ENCODE measurements at regions not wholly inside any gene's neighbourhood (a gene's known extent, or its start where the extent isn't known, plus 50 kb on each side); places are given as distances from the start of the nearest gene placed in this dataset.

DNA sequence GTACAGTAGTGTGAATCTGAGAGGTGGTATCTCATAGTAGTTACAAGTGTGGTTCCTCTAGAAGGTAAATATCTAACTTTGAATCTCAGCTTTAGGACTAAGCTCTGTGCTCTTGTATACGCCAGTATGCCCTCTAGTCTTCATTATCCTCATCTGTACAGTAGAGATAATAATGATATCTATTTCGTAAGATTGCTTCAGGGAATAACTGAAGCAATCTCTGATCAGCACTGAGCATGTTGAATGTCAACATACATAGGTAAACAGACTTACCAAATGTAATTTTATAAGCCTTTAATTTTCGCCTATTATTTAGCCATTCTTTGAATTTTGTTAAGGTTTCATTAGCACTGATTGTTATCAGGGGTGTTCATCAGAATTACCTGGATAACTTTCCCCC is 175.2 kb upstream of the ANKRD50 start:
- Histone ChIP-seq H4K20me1 (ENCODE audit: insufficient read depth, low read length) (no peaks in the 10 kb centered on the region), H3K4me1 (ENCODE audit: low read length) (no peaks in the 10 kb centered on the region), H3K27ac (ENCODE audit: low read length) (no peak overlapping the region), H2AFZ (ENCODE audit: low read depth, low read length) (no peak overlapping the region), H3K79me2 (ENCODE audit: low read length) (no peaks in the 10 kb centered on the region), H3K4me3 (ENCODE audit: low read length) (no peak overlapping the region), H3K36me3 (replicated peaks; ENCODE audit: low read depth, low read length) (no peaks in the 10 kb centered on the region), H3K9me3 (ENCODE audit: insufficient read depth, low read length) (no peaks in the 10 kb centered on the region), H3K9ac (ENCODE audit: low read length) (no peak overlapping the region), H3K27me3 (ENCODE audit: low read depth, low read length) (no peaks in the 10 kb centered on the region), H3K4me2 (ENCODE audit: low read length) (no peak overlapping the region)
- no peak for TF ChIP-seq EZH2phosphoT487 (IDR thresholded peaks at IDR 0.05; ENCODE audit: low read depth)
- TF ChIP-seq, protein P1, sequence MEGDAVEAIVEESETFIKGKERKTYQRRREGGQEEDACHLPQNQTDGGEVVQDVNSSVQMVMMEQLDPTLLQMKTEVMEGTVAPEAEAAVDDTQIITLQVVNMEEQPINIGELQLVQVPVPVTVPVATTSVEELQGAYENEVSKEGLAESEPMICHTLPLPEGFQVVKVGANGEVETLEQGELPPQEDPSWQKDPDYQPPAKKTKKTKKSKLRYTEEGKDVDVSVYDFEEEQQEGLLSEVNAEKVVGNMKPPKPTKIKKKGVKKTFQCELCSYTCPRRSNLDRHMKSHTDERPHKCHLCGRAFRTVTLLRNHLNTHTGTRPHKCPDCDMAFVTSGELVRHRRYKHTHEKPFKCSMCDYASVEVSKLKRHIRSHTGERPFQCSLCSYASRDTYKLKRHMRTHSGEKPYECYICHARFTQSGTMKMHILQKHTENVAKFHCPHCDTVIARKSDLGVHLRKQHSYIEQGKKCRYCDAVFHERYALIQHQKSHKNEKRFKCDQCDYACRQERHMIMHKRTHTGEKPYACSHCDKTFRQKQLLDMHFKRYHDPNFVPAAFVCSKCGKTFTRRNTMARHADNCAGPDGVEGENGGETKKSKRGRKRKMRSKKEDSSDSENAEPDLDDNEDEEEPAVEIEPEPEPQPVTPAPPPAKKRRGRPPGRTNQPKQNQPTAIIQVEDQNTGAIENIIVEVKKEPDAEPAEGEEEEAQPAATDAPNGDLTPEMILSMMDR (IDR thresholded peaks at IDR 0.05; ENCODE audit: low read depth, low read length) = no peak

DNA sequence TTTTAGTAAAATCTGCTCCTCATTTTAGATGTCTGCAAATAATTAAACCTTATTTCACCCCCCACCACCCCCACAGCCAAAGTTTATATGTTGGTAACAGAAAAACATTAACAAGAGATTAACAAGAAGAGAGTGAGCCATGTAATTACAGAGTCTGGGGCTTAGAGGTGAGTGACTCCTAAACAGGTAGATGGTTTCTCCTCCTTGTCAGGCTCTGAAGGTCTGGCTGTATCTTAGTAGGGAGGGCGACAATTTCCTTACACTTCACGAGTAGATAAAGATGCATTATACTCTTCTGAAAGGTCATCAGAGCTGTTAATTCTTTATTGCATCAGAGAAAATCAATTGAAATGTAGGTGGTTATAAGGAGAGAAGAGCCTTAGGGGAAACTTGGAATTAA is 171.8 kb upstream of the ANKRD50 start:
- Histone ChIP-seq H3K79me2 (ENCODE audit: low read length) (no peaks in the 10 kb centered on the region), H3K9ac (ENCODE audit: low read length) (no peak overlapping the region), H3K4me1 (ENCODE audit: low read length) (no peaks in the 10 kb centered on the region), H3K36me3 (replicated peaks; ENCODE audit: low read depth, low read length) (no peaks in the 10 kb centered on the region), H3K27ac (ENCODE audit: low read length) (no peak overlapping the region), H3K9me3 (ENCODE audit: insufficient read depth, low read length) (peaks cover 1% of the 10 kb centered on the region; the same call in 1 of the 2 replicates), H4K20me1 (ENCODE audit: insufficient read depth, low read length) (no peaks in the 10 kb centered on the region), H3K4me2 (ENCODE audit: low read length) (no peak overlapping the region), H3K4me3 (ENCODE audit: low read length) (no peak overlapping the region), H3K27me3 (ENCODE audit: low read depth, low read length) (no peaks in the 10 kb centered on the region), H2AFZ (ENCODE audit: low read depth, low read length) (no peak overlapping the region)
- TF ChIP-seq EZH2phosphoT487 (IDR thresholded peaks at IDR 0.05; ENCODE audit: low read depth) = no peak
- TF ChIP-seq, protein P1 (IDR thresholded peaks at IDR 0.05; ENCODE audit: low read depth, low read length) = no peak

DNA sequence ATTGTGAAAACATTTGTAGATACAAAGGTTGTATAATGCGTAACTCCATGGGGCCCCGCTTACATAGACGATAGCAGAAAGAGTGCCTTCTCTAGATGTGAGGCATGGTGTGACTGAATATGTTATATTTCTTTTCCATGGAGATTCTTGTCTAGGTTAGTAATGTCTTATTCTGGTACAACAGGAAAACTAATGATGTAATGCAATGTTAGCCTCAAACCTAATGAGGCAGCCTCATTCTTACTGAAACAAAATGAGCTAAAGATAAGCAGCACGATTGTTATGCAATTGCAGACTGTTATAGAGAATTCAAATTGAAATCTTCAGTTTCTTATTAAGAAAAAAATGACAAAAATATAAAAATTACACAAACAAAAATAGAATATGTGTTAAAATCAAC is 171.1 kb upstream of the ANKRD50 start:
- H2AFZ ChIP-seq (ENCODE audit: low read depth, low read length) = no peak overlapping the region
- H3K9ac ChIP-seq (ENCODE audit: low read length) = no peak overlapping the region
- H3K79me2 ChIP-seq (ENCODE audit: low read length) = no peaks in the 10 kb centered on the region
- H3K4me1 ChIP-seq (ENCODE audit: low read length) = no peaks in the 10 kb centered on the region
- H3K9me3 ChIP-seq (ENCODE audit: insufficient read depth, low read length) = peaks cover 2% of the 10 kb centered on the region; the same call in 1 of the 2 replicates
- no peaks in the 10 kb centered on the region for H3K27me3 ChIP-seq (ENCODE audit: low read depth, low read length)
- TF ChIP-seq EZH2phosphoT487 (IDR thresholded peaks at IDR 0.05; ENCODE audit: low read depth) = no peak
- TF ChIP-seq, protein P1 (IDR thresholded peaks at IDR 0.05; ENCODE audit: low read depth, low read length) = no peak
- H4K20me1 ChIP-seq (ENCODE audit: insufficient read depth, low read length) = no peaks in the 10 kb centered on the region
- no peaks in the 10 kb centered on the region for H3K36me3 ChIP-seq (replicated peaks; ENCODE audit: low read depth, low read length)
- H3K4me2 ChIP-seq (ENCODE audit: low read length) = no peak overlapping the region
- H3K27ac ChIP-seq (ENCODE audit: low read length) = no peak overlapping the region
- H3K4me3 ChIP-seq (ENCODE audit: low read length) = no peak overlapping the region

DNA sequence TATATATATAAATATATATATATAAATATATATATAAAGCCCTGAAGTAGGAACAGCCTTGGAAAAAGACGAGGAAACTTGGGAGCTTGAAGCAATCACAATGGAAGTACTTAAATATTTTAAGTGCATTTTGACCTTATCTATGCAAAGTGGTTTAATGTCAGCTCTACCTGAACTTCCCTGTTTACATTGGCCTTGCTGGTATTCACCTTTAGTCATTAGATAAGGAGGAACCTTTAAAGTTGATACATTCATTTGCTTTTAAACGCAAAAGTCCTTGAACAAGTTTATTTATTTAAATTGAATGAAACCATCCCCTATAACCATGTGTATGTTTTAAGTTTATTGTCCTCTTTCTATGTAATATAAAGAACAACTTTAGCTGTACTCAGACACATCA is 166.7 kb upstream of the ANKRD50 start:
- no peak overlapping the region for H2AFZ ChIP-seq (ENCODE audit: low read depth, low read length)
- peaks cover 8% of the 10 kb centered on the region; the same call in 1 of the 2 replicates for H3K9me3 ChIP-seq (ENCODE audit: insufficient read depth, low read length)
- TF ChIP-seq, protein P1 (IDR thresholded peaks at IDR 0.05; ENCODE audit: low read depth, low read length) = no peak
- TF ChIP-seq EZH2phosphoT487 (IDR thresholded peaks at IDR 0.05; ENCODE audit: low read depth) = no peak
- no peak overlapping the region for H3K9ac ChIP-seq (ENCODE audit: low read length)
- no peaks in the 10 kb centered on the region for H3K4me1 ChIP-seq (ENCODE audit: low read length)
- H3K4me2 ChIP-seq (ENCODE audit: low read length) = no peak overlapping the region
- no peaks in the 10 kb centered on the region for H3K27me3 ChIP-seq (ENCODE audit: low read depth, low read length)
- H3K27ac ChIP-seq (ENCODE audit: low read length) = no peak overlapping the region
- no peak overlapping the region for H3K4me3 ChIP-seq (ENCODE audit: low read length)
- no peaks in the 10 kb centered on the region for H4K20me1 ChIP-seq (ENCODE audit: insufficient read depth, low read length)
- H3K79me2 ChIP-seq (ENCODE audit: low read length) = no peaks in the 10 kb centered on the region
- H3K36me3 ChIP-seq (replicated peaks; ENCODE audit: low read depth, low read length) = no peaks in the 10 kb centered on the region

Measured in OCI-LY3 (cell line).